ENCODE measurements at regions not wholly inside any gene's neighbourhood (a gene's known extent, or its start where the extent isn't known, plus 50 kb on each side); places are given as distances from the start of the nearest gene placed in this dataset.

DNA sequence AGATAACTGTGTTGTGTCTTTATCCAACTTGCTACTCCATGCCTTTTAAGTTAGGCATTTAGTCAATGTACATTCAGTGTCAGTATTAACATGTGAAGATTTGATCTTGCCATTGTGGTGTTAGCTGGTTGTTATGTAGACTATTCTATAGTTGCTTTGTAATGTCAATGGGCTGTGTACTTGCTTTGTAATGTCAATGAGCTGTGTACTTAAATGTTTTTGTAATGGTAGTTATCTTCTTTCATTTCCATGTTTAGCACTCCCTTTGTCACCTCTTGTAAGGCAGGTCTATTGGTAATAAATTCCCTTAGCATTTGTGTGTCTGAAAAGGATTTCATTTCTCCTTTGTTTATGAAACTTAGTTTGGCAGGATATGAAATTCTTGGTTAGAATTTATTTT is 53.4 kb downstream of the MC4R start:
- TF ChIP-seq CTCF (IDR thresholded peaks at IDR 0.05; ENCODE audit: low read depth, low read length), result no peak

GRCh38 chr18:60311676-60312360 is 60.8 kb downstream of the MC4R start:
- no peak for TF ChIP-seq CTCF (IDR thresholded peaks at IDR 0.05; ENCODE audit: low read depth, low read length)
- no peak overlapping the region for H3K4me3 ChIP-seq (ENCODE audit: low read depth, low read length)

More for the DNA sequence above, 53.4 kb downstream of the MC4R start:
- no peak overlapping the region for H3K4me3 ChIP-seq (ENCODE audit: low read depth, low read length)

DNA sequence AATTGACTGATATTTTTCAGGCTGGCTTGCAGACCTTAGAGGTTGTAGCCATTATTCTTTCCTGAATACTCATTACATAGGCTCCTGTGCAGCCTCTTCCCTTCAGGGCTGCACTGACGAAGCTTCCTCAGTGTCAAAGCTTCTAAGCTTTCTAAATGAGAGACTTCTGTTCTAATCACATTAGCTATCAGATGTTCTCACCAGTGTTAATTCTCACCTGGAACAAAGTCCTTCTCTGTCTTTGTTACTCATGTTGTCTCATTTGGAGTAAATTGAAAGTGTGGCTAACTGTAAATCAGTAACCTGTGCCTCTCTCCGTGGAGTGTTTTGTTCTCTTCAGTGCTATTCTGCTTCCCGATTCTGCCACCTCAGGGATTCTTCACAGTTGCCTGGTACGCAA is 76.9 kb downstream of the MC4R start:
- H3K4me3 ChIP-seq (ENCODE audit: low read depth, low read length), result no peak overlapping the region
- TF ChIP-seq CTCF (IDR thresholded peaks at IDR 0.05; ENCODE audit: low read depth, low read length), result no peak

DNA sequence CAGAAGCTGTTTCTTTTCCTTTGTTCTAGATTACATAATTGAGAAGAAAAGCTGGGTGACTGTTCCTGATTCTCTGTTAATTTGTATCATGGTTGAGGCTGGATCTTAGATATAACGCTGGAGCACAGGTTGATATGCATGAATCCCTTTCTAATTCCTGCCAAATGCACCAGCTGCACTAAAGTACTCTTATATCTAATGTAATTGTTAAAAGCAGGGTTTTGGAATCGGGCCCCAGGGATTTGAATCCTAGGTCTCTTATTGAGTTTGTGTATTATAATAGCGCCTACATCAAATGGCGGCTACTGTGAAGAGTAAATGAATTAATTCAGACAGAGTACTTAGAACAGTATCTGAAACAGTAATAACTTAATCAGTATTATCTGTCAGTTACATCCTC is 80.4 kb downstream of the MC4R start:
- TF ChIP-seq CTCF (IDR thresholded peaks at IDR 0.05; ENCODE audit: low read depth, low read length), result no peak
- no peak overlapping the region for H3K4me3 ChIP-seq (ENCODE audit: low read depth, low read length)

- TF ChIP-seq CTCF (IDR thresholded peaks at IDR 0.05; ENCODE audit: low read depth, low read length), result no peak
- H3K4me3 ChIP-seq (ENCODE audit: low read depth, low read length), result no peak overlapping the region
Observed at GRCh38 chr18:60279391-60279790, 93.2 kb downstream of the MC4R start.

DNA sequence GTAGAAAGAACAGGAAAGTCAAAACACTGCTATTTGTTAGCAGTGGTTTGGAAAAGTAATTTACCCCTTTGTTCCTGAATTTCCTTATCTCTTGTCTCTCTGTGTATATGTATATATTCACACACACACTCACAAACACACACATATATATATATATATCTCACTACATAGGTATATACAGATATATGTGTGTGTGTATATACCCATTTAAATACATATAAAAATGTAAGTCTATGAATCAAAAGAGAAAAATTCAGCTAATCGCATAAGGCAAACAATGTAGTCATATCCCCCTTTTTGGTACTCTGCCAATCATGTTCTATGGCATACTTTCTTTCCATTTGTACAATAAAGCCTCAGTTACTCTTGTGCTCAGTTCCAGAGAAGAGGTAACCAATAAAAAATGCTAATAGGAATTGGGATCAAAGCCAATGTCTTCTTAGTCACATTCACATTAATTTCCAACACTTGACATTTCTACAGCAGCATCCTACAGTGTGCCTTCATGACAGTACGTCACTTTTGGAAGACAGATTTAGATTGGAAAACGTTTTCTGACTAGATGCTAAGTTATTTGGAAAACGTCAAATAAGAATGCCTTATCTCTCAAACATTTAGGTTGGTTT is 94.6 kb downstream of the MC4R start:
- TF ChIP-seq CTCF (IDR thresholded peaks at IDR 0.05; ENCODE audit: low read depth, low read length), result no peak
- H3K4me3 ChIP-seq (ENCODE audit: low read depth, low read length), result no peak overlapping the region

- no peak overlapping the region for H3K4me3 ChIP-seq (ENCODE audit: low read depth, low read length)
- no peak for TF ChIP-seq CTCF (IDR thresholded peaks at IDR 0.05; ENCODE audit: low read depth, low read length)
Observed at GRCh38 chr18:60267391-60268058, 105.0 kb downstream of the MC4R start.
